DMS53 treated with DMSO at 0.1 percent for 48 hours (cell line): ENCODE measurements at regions not wholly inside any gene's neighbourhood (a gene's known extent, or its start where the extent isn't known, plus 50 kb on each side); places are given as distances from the start of the nearest gene placed in this dataset.

Experiments used
- DNase-seq: peaks from one replicate; lab custom pipeline; 2025; ENCODE audit not compliant: unreplicated experiment; lab: John Stamatoyannopoulos, UW

DNA sequence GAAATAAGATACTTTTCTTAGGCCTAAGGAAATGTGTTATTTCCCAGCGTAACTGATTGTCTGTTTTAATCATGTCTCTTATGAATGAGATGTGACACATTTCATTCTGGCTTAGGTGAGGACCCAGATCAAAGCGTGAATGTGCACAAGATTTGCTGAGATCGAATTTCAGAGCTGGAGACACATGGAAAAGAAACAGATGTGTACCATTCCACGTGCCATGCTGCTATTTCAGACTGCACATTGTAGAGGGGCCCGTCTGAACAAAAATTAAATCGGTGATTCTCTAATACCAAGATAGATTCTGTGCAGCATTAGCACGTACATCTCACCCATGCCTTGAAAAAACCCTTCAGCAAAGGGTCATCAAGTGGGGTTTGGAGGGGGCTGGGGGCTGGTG, 290.4 kb downstream of the AACS start:
- DNase-seq = no peak

- DNase-seq = no peak
These were observed 290.9 kb downstream of the AACS start for GRCh38 chr12:125356111-125356510.

GRCh38 chr12:125357561-125357960, 292.3 kb downstream of the AACS start:
- no peak for DNase-seq

GRCh38 chr12:125360540-125360939, 295.3 kb downstream of the AACS start:
- no peak for DNase-seq

- no peak for DNase-seq
These were observed 305.8 kb downstream of the AACS start for GRCh38 chr12:125371033-125371432.

- no peak for DNase-seq
These were observed 306.9 kb downstream of the AACS start for GRCh38 chr12:125372085-125372484.

DNA sequence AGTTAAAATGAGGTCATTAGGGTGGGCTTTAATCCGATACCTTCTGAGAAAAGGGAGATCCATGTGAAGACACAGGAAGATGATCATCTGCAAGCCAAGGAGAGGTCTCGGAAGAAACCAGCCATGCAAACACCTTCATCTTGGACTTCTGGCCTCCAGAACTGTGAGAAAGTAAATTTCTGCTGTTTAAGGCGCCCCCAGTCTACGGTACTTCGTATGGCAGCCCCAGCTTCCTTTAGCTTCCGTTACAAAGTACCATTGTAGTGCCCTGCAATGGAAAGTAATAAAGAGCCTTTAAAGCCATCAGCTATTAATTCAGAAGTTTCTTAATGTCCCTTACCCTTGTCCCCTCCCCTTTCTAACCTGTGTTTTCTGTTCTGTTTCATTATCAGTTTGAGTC, 308.1 kb downstream of the AACS start:
- DNase-seq = no peak

- no peak for DNase-seq
These were observed 311.2 kb downstream of the AACS start for GRCh38 chr12:125376422-125376821.

- no peak for DNase-seq
These were observed 311.9 kb downstream of the AACS start for GRCh38 chr12:125377093-125377492.

GRCh38 chr12:125381373-125381772, 316.1 kb downstream of the AACS start:
- DNase-seq = no peak

DNA sequence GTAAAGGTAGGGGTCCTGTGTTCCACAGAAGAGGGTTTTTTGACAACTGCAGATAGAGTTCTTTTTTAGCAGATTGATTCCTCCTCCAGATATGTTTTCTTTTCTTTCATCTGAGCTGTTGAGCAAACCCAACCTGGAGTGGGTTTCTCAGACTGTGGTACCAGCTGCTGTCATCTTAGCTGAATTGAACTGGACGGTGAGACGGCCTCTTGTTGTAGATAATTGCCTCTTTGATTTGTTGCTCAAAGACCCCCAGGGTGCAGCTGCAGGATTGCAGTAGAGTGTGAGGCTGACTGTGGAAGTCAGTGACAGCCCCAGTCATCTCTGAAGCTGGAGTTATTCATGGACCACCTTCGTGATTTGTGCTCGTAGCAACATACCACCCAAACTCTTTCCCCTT, 317.7 kb downstream of the AACS start:
- no peak for DNase-seq

DNA sequence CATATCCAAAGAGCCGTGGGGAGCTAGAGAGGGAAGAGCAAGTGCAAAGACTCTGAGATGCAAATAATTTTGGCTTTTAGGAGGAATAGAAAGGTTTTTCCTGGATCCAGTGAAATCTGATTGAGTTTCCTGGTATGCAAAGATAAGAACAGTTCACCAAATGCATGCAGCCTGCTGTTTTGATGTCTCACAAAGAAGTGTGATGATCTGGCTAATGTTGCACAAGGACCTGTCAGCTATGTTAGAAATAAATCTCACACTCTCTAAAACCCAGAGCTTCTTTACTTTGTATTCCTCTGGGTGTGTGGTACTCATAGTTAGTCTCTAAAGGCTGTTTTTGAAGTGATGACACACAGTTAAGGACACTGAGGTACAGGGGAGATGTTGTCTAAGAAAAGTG, 321.4 kb downstream of the AACS start:
- no peak for DNase-seq

DNA sequence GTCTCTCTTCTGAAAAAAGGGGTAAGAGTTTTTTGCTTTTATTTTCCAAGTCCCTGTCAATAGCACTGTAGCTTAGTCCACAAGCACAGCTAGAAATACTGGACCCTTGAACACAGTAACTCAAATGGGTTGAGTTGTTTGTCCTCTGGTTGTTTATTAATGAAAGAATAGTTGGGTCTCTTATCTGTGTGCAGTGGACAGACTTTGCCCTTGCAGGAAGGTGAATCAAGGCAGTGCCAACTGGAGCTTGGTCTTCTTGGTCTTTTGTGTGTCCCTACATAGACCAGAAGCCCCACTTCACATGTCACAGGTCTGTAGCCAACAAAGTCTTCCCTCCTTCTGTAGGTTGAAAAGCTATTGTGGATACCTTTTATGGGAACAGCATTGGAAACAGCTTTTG, 322.0 kb downstream of the AACS start:
- no peak for DNase-seq

DNA sequence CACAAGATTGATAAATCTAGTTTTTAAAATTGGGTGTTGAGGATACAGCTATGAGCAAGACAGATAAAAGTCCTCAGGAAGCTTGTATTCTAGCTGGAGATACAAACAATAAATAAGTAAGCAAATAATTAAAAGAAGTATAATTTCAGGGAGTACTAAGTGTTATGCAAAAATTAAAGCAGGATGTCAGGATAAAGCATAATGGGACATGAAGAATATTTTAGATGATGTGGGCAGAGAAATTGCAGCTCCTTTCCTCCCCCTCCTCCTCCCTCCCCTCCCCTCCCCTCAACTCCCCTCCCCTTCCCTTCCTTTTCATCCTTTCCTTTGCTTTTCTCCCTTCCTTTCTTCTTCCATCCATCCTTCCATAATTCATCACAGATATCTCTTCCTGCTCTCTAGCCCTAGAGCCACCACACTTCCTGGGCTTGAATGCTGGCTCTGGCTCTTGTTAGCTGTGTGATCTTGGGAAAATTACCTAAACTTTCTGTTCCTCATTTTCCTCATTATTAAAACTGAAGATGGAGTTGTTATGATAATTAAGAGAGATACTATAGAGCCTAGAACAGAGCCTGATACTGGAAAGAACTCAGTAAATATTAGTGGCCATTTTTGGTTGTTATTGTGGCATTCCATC, 323.9 kb downstream of the AACS start:
- no peak for DNase-seq

- no peak for DNase-seq
These were observed 328.3 kb downstream of the AACS start for GRCh38 chr12:125393569-125393968.

DNA sequence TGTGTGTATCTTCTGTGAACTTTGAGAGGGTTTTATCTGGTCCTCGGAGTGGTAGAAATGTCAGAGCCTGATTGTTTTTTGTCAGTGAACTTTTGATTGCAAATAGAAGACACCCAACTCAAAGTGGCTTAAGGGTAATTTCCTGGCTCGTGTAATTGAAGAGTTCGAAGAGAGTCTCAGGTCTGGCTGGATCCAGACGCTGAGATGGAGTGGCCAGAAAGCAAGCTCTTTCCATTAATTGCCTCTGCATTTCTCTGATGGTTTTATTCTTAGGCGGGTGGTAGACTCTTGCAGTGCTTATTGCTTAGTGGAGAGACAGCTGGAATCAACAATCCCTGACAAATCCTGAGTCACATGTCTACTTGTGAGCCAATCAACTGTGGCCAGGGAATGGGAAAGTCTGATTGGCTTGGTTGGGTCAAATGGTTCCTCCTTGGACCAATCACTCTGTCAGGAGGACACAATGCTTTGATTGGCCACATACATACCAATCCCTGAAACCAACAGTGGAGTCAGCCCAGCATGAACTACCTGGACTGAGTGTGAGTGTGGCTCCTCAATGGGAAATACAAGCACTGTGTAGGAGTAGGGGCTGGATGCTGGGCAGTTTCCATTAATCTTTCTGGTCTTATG, 330.5 kb downstream of the AACS start:
- DNase-seq = no peak

- DNase-seq = no peak
These were observed 334.3 kb downstream of the AACS start for GRCh38 chr12:125399489-125399888.

DNA sequence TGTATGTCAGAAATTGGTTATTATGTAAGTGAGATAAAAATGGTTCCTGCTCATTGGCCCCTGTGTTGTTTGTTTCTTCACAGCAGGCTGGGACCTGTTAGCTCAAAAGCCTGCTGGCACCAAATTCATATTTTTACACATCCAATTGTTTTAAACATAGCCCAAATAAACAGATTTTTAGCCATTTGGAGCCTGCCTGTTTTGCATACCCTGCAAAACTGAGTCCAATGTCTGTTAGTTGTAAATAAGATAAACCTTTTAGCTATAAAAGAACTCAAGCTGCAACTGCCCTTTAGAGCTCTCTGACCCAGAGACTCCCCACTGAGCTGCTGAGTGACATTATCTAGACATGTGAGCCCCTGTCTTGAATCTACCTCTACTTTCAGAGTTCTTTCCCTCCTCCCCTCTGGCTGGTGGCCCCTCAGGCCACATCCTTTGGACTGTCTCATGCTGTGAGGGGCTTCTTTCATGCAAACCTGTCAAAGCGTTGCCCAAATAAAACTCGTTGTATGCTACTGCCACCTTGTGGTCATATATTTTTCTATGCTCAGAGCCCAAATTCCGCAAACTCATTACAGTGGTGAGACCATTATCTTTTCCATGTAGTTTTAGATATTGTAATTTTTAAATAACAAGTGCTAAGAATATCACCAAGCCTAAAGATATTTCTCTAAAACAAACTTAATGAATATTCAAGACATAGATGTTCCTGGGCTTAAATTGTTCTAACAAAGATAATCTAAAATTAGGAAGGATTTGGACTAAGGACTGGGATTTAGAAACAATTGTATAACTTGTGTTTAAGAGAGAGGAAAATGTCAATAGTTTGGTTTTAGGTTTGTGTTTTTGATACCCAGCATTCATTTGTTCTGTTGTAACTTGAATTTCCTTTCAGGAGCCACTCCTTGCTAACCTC, 337.9 kb downstream of the AACS start:
- no peak for DNase-seq

DNA sequence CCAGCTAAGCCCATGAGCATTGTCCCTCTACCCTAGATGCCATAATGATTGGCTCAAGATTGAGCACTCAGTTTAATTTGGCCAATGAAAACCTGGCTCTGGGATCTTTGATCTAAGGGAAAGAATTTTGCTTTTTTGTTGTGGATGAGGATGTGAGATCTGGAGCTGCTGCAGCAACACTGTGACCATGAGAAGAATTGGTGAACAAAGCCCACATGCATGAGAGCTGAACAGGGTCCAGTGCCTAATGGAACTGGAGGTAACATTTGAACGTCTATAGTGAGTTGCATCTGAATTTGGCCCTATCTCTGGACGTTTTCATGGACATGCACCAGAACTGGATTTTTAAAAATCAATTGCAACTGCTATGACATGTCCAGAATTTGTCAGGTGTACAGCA, 338.6 kb downstream of the AACS start:
- DNase-seq = no peak

DNA sequence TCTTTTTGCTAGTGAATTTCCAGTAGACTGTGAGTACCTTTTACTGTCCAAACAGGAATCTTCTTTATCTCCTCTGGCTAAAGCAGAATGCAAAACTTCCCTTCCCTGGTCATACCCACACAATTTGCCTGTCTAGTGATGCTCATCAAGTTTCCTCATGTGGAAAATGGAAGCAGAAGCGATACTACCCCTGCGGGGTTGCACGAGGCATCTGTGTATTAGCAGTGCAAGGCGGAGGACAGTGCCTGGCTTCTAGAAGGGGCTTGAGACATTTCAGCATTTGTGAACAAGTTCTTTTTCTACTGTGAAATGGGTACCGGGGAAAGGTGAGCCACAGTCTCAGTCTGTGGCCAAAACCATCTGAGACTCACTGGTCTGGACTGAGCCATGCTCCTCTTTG, 340.9 kb downstream of the AACS start:
- DNase-seq = no peak

- DNase-seq = no peak
These were observed 343.5 kb downstream of the AACS start for GRCh38 chr12:125408718-125409117.

GRCh38 chr12:125412506-125412905, 347.3 kb downstream of the AACS start:
- DNase-seq = no peak
